ENCODE measurements at regions not wholly inside any gene's neighbourhood (a gene's known extent, or its start where the extent isn't known, plus 50 kb on each side); places are given as distances from the start of the nearest gene placed in this dataset.

GRCh38 chr18:56043641-56044061, 455.7 kb upstream of the TCF4 start:
- no TSS peak for BruUV-seq (replicated peaks)
- no peaks in the 10 kb centered on the region for H3K4me1 ChIP-seq (ENCODE audit: control insufficient read depth, insufficient read depth, low read length)
- H3K4me3 ChIP-seq (ENCODE audit: low read depth in 2 of 2, low read length in 2 of 2) = no peak overlapping the region
- intact Hi-C loops (cut with micrococcal nuclease; ENCODE audit: unreplicated experiment) = no loop called here
- in situ Hi-C loops (cut with HindIII; ENCODE audit: low pct_unique_long_range_greater_than_20kb, low sequenced_read_pairs) = no loop called here
- no peak for ATAC-seq
- DNase-seq (ENCODE audit: low read depth, low spot score) = no peak
- H3K36me3 ChIP-seq (ENCODE audit: control insufficient read depth, insufficient read depth, low read length) = no peaks in the 10 kb centered on the region
- CTCF ChIA-PET = no interaction called here
- no peaks in the 10 kb centered on the region for H3K9me3 ChIP-seq (ENCODE audit: control insufficient read depth, insufficient read depth, low read depth, low read length)
- no peak for TF ChIP-seq CTCF (IDR thresholded peaks at IDR 0.05)
- no peak for TF ChIP-seq TCF7L2 (IDR thresholded peaks at IDR 0.05; ENCODE audit: low read depth, low read length)
- TF ChIP-seq REST (IDR thresholded peaks at IDR 0.05; ENCODE audit: insufficient read depth in 1 of 2, low read depth in 2 of 2, low read length in 1 of 2) = no peak
- TF ChIP-seq SIN3A (IDR thresholded peaks at IDR 0.05; ENCODE audit: borderline replicate concordance, insufficient read depth, low read depth, low read length) = no peak
- no peak for TF ChIP-seq POLR2AphosphoS5 (IDR thresholded peaks at IDR 0.05; ENCODE audit: low read depth, low read length)
- POLR2A ChIA-PET = no interaction called here
- H3K27ac ChIP-seq (ENCODE audit: low read length) = no peak overlapping the region
- H3K27me3 ChIP-seq (ENCODE audit: control insufficient read depth, insufficient read depth, low read length) = no peaks in the 10 kb centered on the region

- in situ Hi-C loops (cut with HindIII; ENCODE audit: low pct_unique_long_range_greater_than_20kb, low sequenced_read_pairs) = no loop called here
- Histone ChIP-seq H3K27ac (ENCODE audit: low read length) (no peak overlapping the region), H3K27me3 (ENCODE audit: control insufficient read depth, insufficient read depth, low read length) (no peaks in the 10 kb centered on the region), H3K9me3 (ENCODE audit: control insufficient read depth, insufficient read depth, low read depth, low read length) (no peaks in the 10 kb centered on the region), H3K4me1 (ENCODE audit: control insufficient read depth, insufficient read depth, low read length) (no peaks in the 10 kb centered on the region), H3K4me3 (ENCODE audit: low read depth in 2 of 2, low read length in 2 of 2) (no peak overlapping the region), H3K36me3 (ENCODE audit: control insufficient read depth, insufficient read depth, low read length) (no peaks in the 10 kb centered on the region)
- ChIA-PET POLR2A (no interaction called here), CTCF (no interaction called here)
- no TSS peak for BruUV-seq (replicated peaks)
- intact Hi-C loops (cut with micrococcal nuclease; ENCODE audit: unreplicated experiment) = no loop called here
- ATAC-seq (no peak), DNase-seq (ENCODE audit: low read depth, low spot score) (no peak)
- TF ChIP-seq POLR2AphosphoS5 (IDR thresholded peaks at IDR 0.05; ENCODE audit: low read depth, low read length) = no peak
- no peak for TF ChIP-seq REST (IDR thresholded peaks at IDR 0.05; ENCODE audit: insufficient read depth in 1 of 2, low read depth in 2 of 2, low read length in 1 of 2)
- no peak for TF ChIP-seq CTCF (IDR thresholded peaks at IDR 0.05)
- TF ChIP-seq TCF7L2 (IDR thresholded peaks at IDR 0.05; ENCODE audit: low read depth, low read length) = no peak
- TF ChIP-seq SIN3A (IDR thresholded peaks at IDR 0.05; ENCODE audit: borderline replicate concordance, insufficient read depth, low read depth, low read length) = no peak
Measured at GRCh38 chr18:56042915-56043536, 455.0 kb upstream of the TCF4 start.

Measured in Panc1 (cell line).